Activated T-cell treated with anti-CD3 and anti-CD28 coated beads for 48 hours (primary cell): ENCODE measurements at regions not wholly inside any gene's neighbourhood (a gene's known extent, or its start where the extent isn't known, plus 50 kb on each side); places are given as distances from the start of the nearest gene placed in this dataset.
"Not testable (repeated sequence)": the region's sequence is repeated elsewhere in the genome, so short reads cannot be mapped to it uniquely, and the experiment has no call there.

ENCODE experiments used
- DNase-seq: peaks from one replicate; pipeline ENCODE4 v3.0.0-alpha.2; 2020; ENCODE audit warnings: low read depth

DNA sequence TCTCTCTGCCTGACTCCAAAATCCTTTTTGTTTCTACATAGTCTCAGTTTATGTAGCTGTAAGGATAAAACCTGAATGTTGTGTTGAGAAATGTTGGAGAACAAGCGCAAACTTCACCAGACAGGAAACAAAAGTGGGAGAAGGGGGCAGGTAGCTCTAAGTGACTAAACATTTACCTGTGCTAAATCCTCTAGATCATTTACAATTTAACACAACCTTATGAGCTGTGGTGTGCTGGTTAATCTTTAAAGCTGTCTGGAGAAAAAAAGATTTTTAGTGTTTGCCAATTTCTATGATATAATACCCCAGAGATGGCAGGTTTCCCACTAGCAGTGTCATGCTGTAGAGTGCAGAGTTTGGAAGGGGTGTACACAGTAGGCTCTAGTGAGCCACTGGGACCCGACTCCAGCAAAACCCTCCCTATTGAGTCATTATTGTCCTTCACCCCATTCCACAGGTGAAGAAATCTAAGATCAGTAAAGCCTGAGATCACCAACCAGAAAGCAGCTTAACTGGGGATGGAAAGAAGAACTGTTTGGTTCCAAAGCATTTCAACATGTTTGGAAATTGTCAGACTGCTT, 992.0 kb downstream of the DCDC2C start:
- no peak for DNase-seq

- no peak for DNase-seq
Measured at GRCh38 chr2:4715065-4715464, 977.1 kb upstream of the SOX11 start.

GRCh38 chr2:4718777-4719176, 973.4 kb upstream of the SOX11 start:
- DNase-seq = no peak

DNA sequence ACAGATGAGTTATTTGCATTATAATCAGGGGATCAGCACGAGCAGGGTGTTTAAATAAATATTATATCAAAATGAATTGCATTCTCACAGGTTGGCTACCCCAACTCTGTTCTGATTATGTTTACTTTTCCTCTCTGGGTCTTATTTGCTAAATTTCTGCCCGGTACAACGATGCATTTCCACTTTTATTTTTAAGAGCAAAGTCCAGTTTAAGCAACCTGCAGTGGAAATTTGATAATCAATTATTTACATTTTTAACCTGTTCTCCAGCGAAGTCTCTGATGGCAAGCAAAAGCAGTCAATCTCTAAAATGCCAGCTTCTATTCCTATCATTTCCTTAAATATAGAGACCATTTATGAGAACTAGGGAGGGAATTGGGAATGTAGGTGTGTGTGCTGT, 966.6 kb upstream of the SOX11 start:
- no peak for DNase-seq

- no peak for DNase-seq
Measured at GRCh38 chr2:4732560-4732959, 959.6 kb upstream of the SOX11 start.

DNA sequence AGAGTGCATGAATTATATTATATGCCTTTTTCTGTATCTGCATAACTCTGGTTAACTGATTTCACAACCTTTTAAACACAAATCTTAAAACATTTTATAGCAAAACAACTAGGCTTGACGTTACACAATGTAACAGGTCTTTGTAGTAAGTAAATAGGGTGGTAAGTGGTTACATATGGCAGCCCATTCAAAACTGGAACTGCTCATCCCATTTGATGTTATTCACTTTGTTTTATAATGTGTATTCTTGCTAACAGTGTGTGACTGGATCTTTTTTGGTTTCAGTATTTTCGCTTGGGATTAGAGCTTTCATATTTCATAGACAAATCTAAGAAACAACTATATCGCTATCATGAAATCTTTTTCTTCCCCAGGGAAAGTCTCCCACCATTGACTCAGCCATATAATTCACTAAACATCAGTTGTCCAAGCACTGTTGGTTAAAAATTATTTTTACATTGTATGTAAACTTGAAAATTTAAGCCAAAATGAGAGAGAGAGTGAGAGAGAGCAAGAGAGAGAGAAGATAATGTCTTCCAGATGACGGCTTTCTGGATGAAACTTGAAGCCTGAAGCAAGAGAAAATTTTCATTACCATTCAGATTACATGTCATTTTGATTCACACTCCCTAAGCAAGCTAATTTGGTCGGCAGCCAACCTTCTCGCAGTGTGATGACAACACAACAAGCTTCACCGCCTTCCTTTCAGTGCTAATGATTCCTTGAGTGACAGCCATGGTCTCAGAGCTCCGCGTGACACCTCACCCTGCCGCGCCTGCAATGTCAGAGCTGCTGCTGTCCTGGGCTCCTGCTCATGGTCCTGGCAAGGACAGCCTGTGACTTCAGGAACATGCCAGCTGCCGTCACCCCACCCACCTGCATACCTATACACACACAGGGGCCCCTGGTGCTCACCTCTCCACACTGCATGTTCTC, 946.9 kb upstream of the SOX11 start:
- DNase-seq = no peak

GRCh38 chr2:4753721-4754120, 938.5 kb upstream of the SOX11 start:
- DNase-seq = no peak

- no peak for DNase-seq
Measured at GRCh38 chr2:4762951-4763376, 929.2 kb upstream of the SOX11 start.

GRCh38 chr2:4765787-4766530, 926.2 kb upstream of the SOX11 start:
- DNase-seq = no peak

GRCh38 chr2:4775668-4776067, 916.5 kb upstream of the SOX11 start:
- DNase-seq = no peak

DNA sequence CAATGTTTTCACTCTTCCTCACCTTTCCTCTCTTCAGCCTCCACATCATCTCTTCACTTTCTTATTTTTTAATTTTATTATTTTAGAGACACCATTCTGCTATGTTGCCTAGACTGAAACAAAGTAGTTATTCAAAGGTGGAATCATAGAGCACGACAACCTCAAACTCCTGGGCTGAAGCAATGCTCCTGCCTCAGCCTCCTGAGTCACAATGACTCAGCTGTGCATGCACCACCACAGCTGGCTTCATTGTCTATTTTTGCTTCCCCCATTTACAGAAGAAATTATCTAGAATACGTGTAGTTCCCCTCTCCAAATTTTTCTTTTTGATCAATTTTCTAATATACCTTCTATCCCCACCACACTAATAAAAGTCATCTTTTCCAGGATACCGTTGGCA, 911.5 kb upstream of the SOX11 start:
- no peak for DNase-seq

GRCh38 chr2:4782647-4783046, 909.5 kb upstream of the SOX11 start:
- DNase-seq = no peak

GRCh38 chr2:4791488-4791887, 900.7 kb upstream of the SOX11 start:
- no peak for DNase-seq

- no peak for DNase-seq
Measured at GRCh38 chr2:4792126-4792525, 900.1 kb upstream of the SOX11 start.

DNA sequence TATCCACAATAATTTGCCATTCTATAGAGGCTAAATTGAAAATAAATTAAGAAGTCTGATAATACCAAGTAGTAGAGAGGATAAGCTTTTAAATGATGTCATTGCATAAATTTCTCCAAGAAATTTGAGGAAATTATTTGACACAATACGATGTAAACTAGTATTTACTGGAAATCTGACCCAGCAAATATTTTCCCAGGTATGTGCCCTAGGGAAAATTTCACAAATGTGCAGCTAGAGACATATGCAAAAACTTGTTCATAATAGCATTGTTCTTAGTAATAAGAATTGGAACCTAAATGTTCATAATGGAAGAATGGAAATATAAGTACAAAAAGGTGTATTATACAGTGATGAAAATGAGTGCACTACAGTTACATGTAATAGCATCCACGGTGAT, 888.8 kb upstream of the SOX11 start:
- no peak for DNase-seq

DNA sequence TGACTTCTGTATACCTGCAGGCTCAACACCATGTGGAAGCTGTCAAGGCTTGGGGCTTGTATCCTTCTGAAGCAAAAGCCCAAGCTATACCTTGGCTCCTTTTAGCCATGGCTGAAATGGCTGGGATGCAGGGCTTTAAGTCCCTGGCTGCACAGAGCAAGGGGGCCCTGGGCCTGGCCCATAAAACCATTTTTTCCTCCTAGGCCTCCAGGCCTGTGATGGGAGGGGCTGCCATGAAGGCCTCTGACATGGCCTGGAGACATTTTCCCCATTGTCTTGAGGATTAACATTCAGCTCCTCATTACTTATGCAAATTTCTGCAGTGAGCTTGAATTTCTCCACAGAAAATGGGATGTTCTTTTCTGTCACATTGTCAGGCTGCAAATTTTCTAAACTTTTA, 878.0 kb upstream of the SOX11 start:
- not testable (repeated sequence) for DNase-seq

GRCh38 chr2:4827836-4828235, 864.3 kb upstream of the SOX11 start:
- no peak for DNase-seq

- DNase-seq = no peak
Measured at GRCh38 chr2:4828682-4829374, 863.4 kb upstream of the SOX11 start.

DNA sequence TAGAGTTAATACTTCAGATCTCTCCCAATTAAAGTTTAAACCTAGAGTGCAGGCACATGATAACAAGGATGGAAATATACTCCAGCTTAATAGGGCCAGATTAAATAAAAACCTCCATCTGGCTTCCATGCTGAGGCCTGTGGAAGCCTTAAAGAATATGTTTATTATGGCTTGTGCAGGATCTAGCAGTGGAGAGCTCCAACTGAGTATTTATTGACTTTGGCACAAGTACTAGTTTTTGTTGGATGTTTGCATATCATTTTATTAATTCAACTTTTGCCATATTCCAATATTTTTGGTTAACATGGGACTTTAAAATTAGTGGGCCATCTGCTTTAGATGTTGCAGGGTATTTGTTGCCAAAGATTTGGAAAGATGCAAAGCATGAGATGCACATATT, 860.4 kb upstream of the SOX11 start:
- DNase-seq = no peak

GRCh38 chr2:4832642-4833041, 859.5 kb upstream of the SOX11 start:
- no peak for DNase-seq

DNA sequence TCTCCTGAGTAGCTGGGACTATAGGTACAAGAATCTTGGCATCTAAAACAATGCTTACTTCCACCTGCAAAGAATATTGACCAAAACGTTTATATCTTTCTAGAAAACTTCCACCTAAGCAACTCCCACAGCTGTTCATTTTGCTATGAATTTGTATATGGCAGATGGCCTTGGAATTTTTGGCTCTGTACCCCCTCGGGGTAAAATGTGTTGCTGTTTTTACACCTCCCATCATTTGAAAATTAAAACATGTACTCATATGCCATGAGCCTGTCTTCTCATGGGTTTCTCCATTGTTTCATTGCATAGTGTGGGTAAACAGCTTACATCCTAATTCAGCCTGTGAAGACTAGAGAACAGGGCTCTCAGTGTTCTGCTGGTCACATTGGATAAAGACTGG, 853.6 kb upstream of the SOX11 start:
- DNase-seq = no peak

GRCh38 chr2:4840791-4841190, 851.4 kb upstream of the SOX11 start:
- no peak for DNase-seq
